NB4 (cell line): ENCODE measurements at regions not wholly inside any gene's neighbourhood (a gene's known extent, or its start where the extent isn't known, plus 50 kb on each side); places are given as distances from the start of the nearest gene placed in this dataset.

Experiments used
- POLR2A ChIP-seq: IDR thresholded peaks from 2 replicates; pipeline ENCODE4 v1.6.1; 2011; ENCODE audit warnings: mild to moderate bottlenecking; ENCODE audit not compliant: insufficient read length; ENCODE audit errors: extremely low read depth
- TF ChIP-seq, protein P1 (sequence below): IDR thresholded peaks from one replicate; pipeline ENCODE4 v1.5.1; 2012; ENCODE audit warnings: low read depth, low read length
- TF ChIP-seq, protein P2 (sequence below): IDR thresholded peaks from 2 replicates; pipeline ENCODE4 v1.6.1; 2011; ENCODE audit warnings: low read depth, low read length

DNA sequence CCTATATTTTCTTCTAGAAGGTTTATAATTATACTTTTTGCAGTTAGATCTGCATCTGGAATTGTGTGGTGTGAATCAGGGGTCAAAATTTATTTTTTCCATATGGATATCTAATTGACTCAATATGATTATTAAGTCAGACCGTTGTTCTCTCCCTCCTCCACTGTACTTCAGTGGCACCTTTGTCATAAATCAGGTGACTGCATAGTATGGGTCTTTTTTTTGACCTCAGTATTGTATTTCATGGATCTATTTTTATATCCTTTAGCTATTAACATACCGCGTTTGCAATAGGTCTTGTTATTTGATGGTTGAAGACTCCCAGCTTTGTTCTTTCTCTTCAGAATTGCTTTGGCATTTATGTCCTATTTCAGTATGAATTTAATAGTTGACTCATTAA lies 107.4 kb downstream of the BOD1 start:
- TF ChIP-seq, protein P1, sequence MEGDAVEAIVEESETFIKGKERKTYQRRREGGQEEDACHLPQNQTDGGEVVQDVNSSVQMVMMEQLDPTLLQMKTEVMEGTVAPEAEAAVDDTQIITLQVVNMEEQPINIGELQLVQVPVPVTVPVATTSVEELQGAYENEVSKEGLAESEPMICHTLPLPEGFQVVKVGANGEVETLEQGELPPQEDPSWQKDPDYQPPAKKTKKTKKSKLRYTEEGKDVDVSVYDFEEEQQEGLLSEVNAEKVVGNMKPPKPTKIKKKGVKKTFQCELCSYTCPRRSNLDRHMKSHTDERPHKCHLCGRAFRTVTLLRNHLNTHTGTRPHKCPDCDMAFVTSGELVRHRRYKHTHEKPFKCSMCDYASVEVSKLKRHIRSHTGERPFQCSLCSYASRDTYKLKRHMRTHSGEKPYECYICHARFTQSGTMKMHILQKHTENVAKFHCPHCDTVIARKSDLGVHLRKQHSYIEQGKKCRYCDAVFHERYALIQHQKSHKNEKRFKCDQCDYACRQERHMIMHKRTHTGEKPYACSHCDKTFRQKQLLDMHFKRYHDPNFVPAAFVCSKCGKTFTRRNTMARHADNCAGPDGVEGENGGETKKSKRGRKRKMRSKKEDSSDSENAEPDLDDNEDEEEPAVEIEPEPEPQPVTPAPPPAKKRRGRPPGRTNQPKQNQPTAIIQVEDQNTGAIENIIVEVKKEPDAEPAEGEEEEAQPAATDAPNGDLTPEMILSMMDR, result no peak
- TF ChIP-seq, protein P2, sequence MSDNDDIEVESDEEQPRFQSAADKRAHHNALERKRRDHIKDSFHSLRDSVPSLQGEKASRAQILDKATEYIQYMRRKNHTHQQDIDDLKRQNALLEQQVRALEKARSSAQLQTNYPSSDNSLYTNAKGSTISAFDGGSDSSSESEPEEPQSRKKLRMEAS, result no peak
- TF ChIP-seq POLR2A, result no peak
